HEK293 (cell line): ENCODE measurements at regions not wholly inside any gene's neighbourhood (a gene's known extent, or its start where the extent isn't known, plus 50 kb on each side); places are given as distances from the start of the nearest gene placed in this dataset.
A peak's percentile ranks its signal among the peaks of the same experiment; 100 is the strongest.

Source experiments
- CTCF ChIA-PET: fragments of 350-600 bp; formaldehyde crosslinking; extraction: SDS; loops from one replicate; lab custom pipeline; 2021; ENCODE audit warnings: antibody characterized with exemption; lab: Yijun Ruan, JAX
- POLR2A ChIA-PET: fragments of 300-600 bp; formaldehyde crosslinking; extraction: SDS; loops from one replicate; lab custom pipeline; 2020; ENCODE audit warnings: antibody characterized with exemption, inconsistent platforms; lab: Yijun Ruan, JAX
- H3K27ac ChIP-seq: fragments of 200-500 bp; sonication (Bioruptor generic); 2 replicates; pipeline ENCODE4 v1.5.1; 2014; ENCODE audit warnings: low read depth, low read length, control low read depth, inconsistent platforms; ENCODE audit errors: extremely low read depth
- H3K36me3 ChIP-seq, 2 experiments: fragments of 200-500 bp in 1 of 2; sonication (Bioruptor generic) in 1 of 2; 1 replicate in 1 of 2; 2 replicates in 1 of 2; pipeline ENCODE4 v1.5.1; 2014 to 2017; ENCODE audit warnings: inconsistent platforms in 2 of 2, low read length in 2 of 2; ENCODE audit not compliant: control insufficient read depth in 2 of 2, insufficient read depth in 1 of 2
- H3K4me1 ChIP-seq: fragments of 200-500 bp; sonication (Bioruptor generic); 2 replicates; pipeline ENCODE4 v1.5.1; 2014; ENCODE audit warnings: mild to moderate bottlenecking, low read length, inconsistent platforms; ENCODE audit not compliant: control insufficient read depth, insufficient read depth
- H3K4me3 ChIP-seq: 2 replicates; pipeline ENCODE4 v1.5.1; 2011; ENCODE audit warnings: low read depth, mild to moderate bottlenecking, control low read depth, low read length, moderate library complexity
- H3K9me3 ChIP-seq: fragments of 200-500 bp; sonication (Bioruptor generic); 2 replicates; pipeline ENCODE4 v1.5.1; 2014; ENCODE audit warnings: low read depth, low read length, inconsistent platforms; ENCODE audit not compliant: control insufficient read depth, insufficient read depth
- KLF7 ChIP-seq: fragments of 450-650 bp; formaldehyde crosslinking; IDR thresholded peaks from 2 replicates; pipeline ENCODE4 v1.5.1; 2016; ENCODE audit warnings: missing biosample characterization, missing genetic modification characterization, borderline replicate concordance
- MEIS1 ChIP-seq: sonication (generic); formaldehyde crosslinking; IDR thresholded peaks from 2 replicates; pipeline ENCODE4 v1.8.1; 2022; ENCODE audit warnings: missing genetic modification reagents, mild to moderate bottlenecking, borderline replicate concordance
- OVOL3 ChIP-seq: fragments of 450-650 bp; formaldehyde crosslinking; IDR thresholded peaks from 2 replicates; pipeline ENCODE4 v1.5.1; 2016; ENCODE audit warnings: missing biosample characterization, missing genetic modification characterization
- SCRT2 ChIP-seq: fragments of 450-650 bp; formaldehyde crosslinking; IDR thresholded peaks from 2 replicates; pipeline ENCODE4 v1.5.1; 2016; ENCODE audit warnings: missing biosample characterization, missing genetic modification characterization
- SETDB1 ChIP-seq: IDR thresholded peaks from one replicate; pipeline ENCODE4 v1.6.1; 2017; ENCODE audit warnings: mild to moderate bottlenecking, low read length, moderate library complexity, mixed read lengths; ENCODE audit not compliant: insufficient read length
- TCF7L2 ChIP-seq: IDR thresholded peaks from 2 replicates; pipeline ENCODE4 v1.6.1; 2011; ENCODE audit warnings: low read depth, mild to moderate bottlenecking, inconsistent platforms, low read length, moderate library complexity, borderline replicate concordance
- TRIM28 ChIP-seq: IDR thresholded peaks from 2 replicates; pipeline ENCODE4 v1.6.1; 2011; ENCODE audit warnings: low read length, control low read depth, borderline replicate concordance
- YY2 ChIP-seq: fragments of 450-650 bp; formaldehyde crosslinking; IDR thresholded peaks from 2 replicates; pipeline ENCODE4 v1.5.1; 2016; ENCODE audit warnings: missing biosample characterization, missing genetic modification characterization
- ZBTB21 ChIP-seq: fragments of 450-650 bp; formaldehyde crosslinking; IDR thresholded peaks from 2 replicates; pipeline ENCODE4 v1.5.1; 2017; ENCODE audit warnings: missing biosample characterization, missing genetic modification characterization
- ZFHX2 ChIP-seq: fragments of 450-650 bp; formaldehyde crosslinking; conservative IDR thresholded peaks from 2 replicates; pipeline ENCODE4 v1.5.1; 2016; ENCODE audit warnings: missing biosample characterization, missing genetic modification characterization
- ZFP37 ChIP-seq: fragments of 450-650 bp; formaldehyde crosslinking; IDR thresholded peaks from 2 replicates; pipeline ENCODE4 v1.5.1; 2016; ENCODE audit warnings: missing biosample characterization, missing genetic modification characterization
- ZIC2 ChIP-seq: fragments of 450-650 bp; formaldehyde crosslinking; IDR thresholded peaks from 2 replicates; pipeline ENCODE4 v1.5.1; 2016; ENCODE audit warnings: missing biosample characterization, missing genetic modification characterization
- ZNF112 ChIP-seq: fragments of 450-650 bp; formaldehyde crosslinking; IDR thresholded peaks from 2 replicates; pipeline ENCODE4 v1.5.0; 2017; ENCODE audit warnings: missing biosample characterization, missing genetic modification characterization
- ZNF132 ChIP-seq: fragments of 450-650 bp; formaldehyde crosslinking; IDR thresholded peaks from 2 replicates; pipeline ENCODE4 v1.5.1; 2017; ENCODE audit warnings: missing biosample characterization, missing genetic modification characterization, borderline replicate concordance
- ZNF202 ChIP-seq: fragments of 450-650 bp; formaldehyde crosslinking; IDR thresholded peaks from 2 replicates; pipeline ENCODE4 v1.5.1; 2016; ENCODE audit warnings: missing biosample characterization, missing genetic modification characterization, borderline replicate concordance
- ZNF391 ChIP-seq: fragments of 450-650 bp; formaldehyde crosslinking; IDR thresholded peaks from 2 replicates; pipeline ENCODE4 v1.5.1; 2016; ENCODE audit warnings: low read depth, missing biosample characterization, missing genetic modification characterization, borderline replicate concordance
- ZNF426 ChIP-seq: fragments of 450-650 bp; formaldehyde crosslinking; IDR thresholded peaks from 2 replicates; pipeline ENCODE4 v1.5.1; 2017; ENCODE audit warnings: missing biosample characterization, missing genetic modification characterization, mild to moderate bottlenecking, inconsistent platforms, moderate library complexity
- ZNF654 ChIP-seq: fragments of 450-650 bp; formaldehyde crosslinking; IDR thresholded peaks from 2 replicates; pipeline ENCODE4 v1.5.1; 2016; ENCODE audit warnings: low read depth, missing biosample characterization, missing genetic modification characterization
- ZNF830 ChIP-seq: fragments of 450-650 bp; IDR thresholded peaks from 2 replicates; pipeline ENCODE4 v1.5.0; 2018; ENCODE audit warnings: missing biosample characterization, missing genetic modification characterization, low read depth, mild to moderate bottlenecking, moderate library complexity
- TF ChIP-seq, protein P1 (sequence below): fragments of 450-650 bp; formaldehyde crosslinking; IDR thresholded peaks from 2 replicates; pipeline ENCODE4 v1.5.1; 2016; ENCODE audit warnings: missing biosample characterization, missing genetic modification characterization
- TF ChIP-seq, protein P2 (sequence below): fragments of 450-650 bp; formaldehyde crosslinking; IDR thresholded peaks from 2 replicates; pipeline ENCODE4 v1.5.1; 2016; ENCODE audit warnings: missing biosample characterization, missing genetic modification characterization
- TF ChIP-seq, protein P3 (sequence below): fragments of 450-650 bp; formaldehyde crosslinking; IDR thresholded peaks from 2 replicates; pipeline ENCODE4 v1.5.1; 2016; ENCODE audit warnings: missing biosample characterization, missing genetic modification characterization

DNA sequence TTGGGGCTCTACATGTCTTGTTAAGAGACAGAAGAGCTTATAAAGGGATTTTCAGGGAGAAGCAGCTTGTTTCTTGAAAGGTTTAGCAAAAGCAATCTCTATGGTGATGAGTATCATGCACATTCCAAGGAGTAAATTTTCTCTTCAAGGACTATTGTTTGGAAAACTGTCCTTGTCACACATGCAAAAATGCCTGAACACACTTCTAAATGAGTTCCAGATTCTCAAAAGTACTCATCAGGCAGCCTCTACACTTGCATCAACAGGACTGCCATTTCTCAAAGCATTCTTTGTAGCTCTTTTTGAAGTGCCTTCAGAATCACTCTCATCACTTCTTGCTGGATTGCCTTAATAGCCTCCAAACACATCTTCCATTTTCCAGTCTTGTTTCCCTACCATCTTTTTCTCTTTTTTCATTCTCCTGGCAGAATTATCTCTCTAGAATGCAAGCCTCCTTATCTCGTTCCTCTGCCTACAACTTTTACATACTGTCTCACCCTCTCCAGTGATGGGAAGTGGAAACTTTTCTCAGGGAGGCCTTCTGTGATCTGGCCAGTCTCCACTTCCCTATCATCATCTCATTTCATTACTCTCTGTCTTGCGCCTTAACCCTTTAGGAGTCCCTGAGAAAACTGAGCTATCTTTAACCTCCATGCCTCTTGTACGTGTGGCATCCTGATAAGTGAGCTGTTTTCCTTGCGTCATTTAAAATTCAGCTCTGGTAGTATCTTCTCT, 631.5 kb upstream of the TLE4 start:
- Histone ChIP-seq H3K4me1 (no peaks in the 10 kb centered on the region), H3K9me3 (no peaks in the 10 kb centered on the region), H3K36me3 (no peaks in the 10 kb centered on the region), H3K27ac (no peak overlapping the region), H3K4me3 (no peak overlapping the region)
- TF ChIP-seq ZFHX2 (tag by site-specific recombination) (no peak), KLF7 (tag by site-specific recombination) (no peak), ZNF830 (tag by site-specific recombination) (no peak), ZFP37 (no peak)
- TF ChIP-seq, protein P1, sequence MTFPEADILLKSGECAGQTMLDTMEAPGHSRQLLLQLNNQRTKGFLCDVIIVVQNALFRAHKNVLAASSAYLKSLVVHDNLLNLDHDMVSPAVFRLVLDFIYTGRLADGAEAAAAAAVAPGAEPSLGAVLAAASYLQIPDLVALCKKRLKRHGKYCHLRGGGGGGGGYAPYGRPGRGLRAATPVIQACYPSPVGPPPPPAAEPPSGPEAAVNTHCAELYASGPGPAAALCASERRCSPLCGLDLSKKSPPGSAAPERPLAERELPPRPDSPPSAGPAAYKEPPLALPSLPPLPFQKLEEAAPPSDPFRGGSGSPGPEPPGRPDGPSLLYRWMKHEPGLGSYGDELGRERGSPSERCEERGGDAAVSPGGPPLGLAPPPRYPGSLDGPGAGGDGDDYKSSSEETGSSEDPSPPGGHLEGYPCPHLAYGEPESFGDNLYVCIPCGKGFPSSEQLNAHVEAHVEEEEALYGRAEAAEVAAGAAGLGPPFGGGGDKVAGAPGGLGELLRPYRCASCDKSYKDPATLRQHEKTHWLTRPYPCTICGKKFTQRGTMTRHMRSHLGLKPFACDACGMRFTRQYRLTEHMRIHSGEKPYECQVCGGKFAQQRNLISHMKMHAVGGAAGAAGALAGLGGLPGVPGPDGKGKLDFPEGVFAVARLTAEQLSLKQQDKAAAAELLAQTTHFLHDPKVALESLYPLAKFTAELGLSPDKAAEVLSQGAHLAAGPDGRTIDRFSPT (tag by site-specific recombination): no peak
- CTCF ChIA-PET: no interaction called here
- POLR2A ChIA-PET: no interaction called here

DNA sequence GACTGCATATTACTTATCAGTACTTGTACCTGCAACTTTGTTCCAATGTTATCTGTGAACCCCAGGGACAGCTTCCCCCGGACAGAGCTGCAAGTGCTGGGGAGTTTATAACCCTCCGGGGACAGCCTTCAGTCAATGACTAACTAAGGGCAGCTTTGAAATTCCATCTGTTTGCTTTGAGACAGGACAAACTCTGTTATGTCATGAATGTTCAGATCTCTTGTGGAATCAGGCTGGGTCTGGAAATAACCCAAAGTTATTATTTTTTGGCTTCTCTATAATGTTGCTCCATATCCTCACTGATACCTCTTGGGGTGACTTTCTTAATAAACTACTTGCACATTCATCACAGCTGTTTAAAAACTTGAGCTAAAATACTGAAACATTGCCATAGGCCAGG, 617.5 kb upstream of the TLE4 start:
- Histone ChIP-seq H3K9me3 (no peaks in the 10 kb centered on the region), H3K4me1 (no peaks in the 10 kb centered on the region), H3K36me3 (no peaks in the 10 kb centered on the region), H3K4me3 (no peak overlapping the region), H3K27ac (no peak overlapping the region)
- TF ChIP-seq ZNF654 (tag by site-specific recombination) (no peak), ZBTB21 (tag by site-specific recombination) (no peak)
- POLR2A ChIA-PET: no interaction called here
- CTCF ChIA-PET: no interaction called here

DNA sequence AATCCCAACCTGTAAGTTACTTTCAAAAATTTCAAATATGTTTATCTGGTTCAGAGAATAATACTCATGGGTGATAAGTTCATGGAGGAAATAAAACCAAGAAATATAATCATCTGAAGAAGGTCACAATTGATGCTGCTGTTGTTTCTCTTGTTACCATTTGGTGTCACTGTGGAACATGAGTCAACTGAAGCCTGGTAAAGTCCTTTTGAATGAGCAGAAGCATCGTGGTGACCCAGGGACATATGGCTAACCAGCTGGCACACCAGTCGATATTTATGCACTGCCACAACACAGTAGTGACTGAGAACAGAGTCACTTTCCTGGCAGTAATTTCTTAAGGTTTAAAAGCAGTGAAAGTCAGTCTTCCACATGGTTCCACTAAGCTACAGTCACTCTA, 612.9 kb upstream of the TLE4 start:
- no peaks in the 10 kb centered on the region; the same call in 1 of the 2 replicates for H3K9me3 ChIP-seq
- CTCF ChIA-PET: interaction anchor here (0.6 to 1.7 kb wide), 3 partner anchors 11 to 1954 kb away, joined by 3 to 6 read pairs (median 4); no protein-coding TSS in a partner anchor
- TF ChIP-seq SETDB1: peak; percentile 72
- TF ChIP-seq ZNF426 (tag by site-specific recombination): no peak
- peak; percentile 14; the same call in 1 of the 2 replicates for TF ChIP-seq TRIM28
- TF ChIP-seq, all 188 proteins: peak for 2
- H3K4me1 ChIP-seq: no peaks in the 10 kb centered on the region
- no peak overlapping the region for H3K4me3 ChIP-seq
- no peaks in the 10 kb centered on the region for H3K36me3 ChIP-seq
- no peak overlapping the region for H3K27ac ChIP-seq
- POLR2A ChIA-PET: no interaction called here

DNA sequence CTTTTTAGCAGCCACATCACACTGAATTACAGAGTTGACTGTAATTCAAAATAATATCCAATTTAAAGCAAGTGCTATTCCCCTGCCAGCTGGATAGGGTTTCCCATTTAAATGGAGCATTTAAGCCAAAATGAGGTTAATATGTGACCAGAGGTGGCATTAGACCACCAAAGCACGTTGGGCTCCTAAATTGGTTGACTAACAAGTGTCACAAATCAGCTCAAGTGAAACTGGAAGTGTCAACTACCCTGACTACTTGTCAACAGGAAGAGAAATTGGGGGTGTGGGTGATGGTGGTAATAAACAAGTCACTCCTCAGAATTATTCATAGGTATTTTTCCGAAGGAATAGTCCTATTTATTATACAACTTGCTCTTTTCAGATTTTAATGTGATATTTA, 609.6 kb upstream of the TLE4 start:
- POLR2A ChIA-PET: no interaction called here
- H3K9me3 ChIP-seq: no peaks in the 10 kb centered on the region; the same call in 1 of the 2 replicates
- H3K4me1 ChIP-seq: no peaks in the 10 kb centered on the region
- H3K36me3 ChIP-seq: no peaks in the 10 kb centered on the region
- H3K4me3 ChIP-seq: no peak overlapping the region
- CTCF ChIA-PET: interaction anchor here (0.7 kb wide), 1 partner anchor 84 kb away, joined by 3 read pairs; no protein-coding TSS in a partner anchor
- H3K27ac ChIP-seq: no peak overlapping the region
- TF ChIP-seq ZNF112 (no peak), OVOL3 (tag by site-specific recombination) (no peak), ZNF202 (tag by site-specific recombination) (no peak), MEIS1 (no peak), ZNF830 (tag by site-specific recombination) (no peak), ZIC2 (tag by site-specific recombination) (no peak), ZNF132 (tag by site-specific recombination) (no peak), YY2 (tag by site-specific recombination) (no peak), ZNF391 (no peak), TCF7L2 (no peak), SCRT2 (tag by site-specific recombination) (no peak)
- TF ChIP-seq, protein P2, sequence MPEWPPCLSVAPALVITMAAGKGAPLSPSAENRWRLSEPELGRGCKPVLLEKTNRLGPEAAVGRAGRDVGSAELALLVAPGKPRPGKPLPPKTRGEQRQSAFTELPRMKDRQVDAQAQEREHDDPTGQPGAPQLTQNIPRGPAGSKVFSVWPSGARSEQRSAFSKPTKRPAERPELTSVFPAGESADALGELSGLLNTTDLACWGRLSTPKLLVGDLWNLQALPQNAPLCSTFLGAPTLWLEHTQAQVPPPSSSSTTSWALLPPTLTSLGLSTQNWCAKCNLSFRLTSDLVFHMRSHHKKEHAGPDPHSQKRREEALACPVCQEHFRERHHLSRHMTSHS (tag by site-specific recombination): no peak
- TF ChIP-seq, protein P3, sequence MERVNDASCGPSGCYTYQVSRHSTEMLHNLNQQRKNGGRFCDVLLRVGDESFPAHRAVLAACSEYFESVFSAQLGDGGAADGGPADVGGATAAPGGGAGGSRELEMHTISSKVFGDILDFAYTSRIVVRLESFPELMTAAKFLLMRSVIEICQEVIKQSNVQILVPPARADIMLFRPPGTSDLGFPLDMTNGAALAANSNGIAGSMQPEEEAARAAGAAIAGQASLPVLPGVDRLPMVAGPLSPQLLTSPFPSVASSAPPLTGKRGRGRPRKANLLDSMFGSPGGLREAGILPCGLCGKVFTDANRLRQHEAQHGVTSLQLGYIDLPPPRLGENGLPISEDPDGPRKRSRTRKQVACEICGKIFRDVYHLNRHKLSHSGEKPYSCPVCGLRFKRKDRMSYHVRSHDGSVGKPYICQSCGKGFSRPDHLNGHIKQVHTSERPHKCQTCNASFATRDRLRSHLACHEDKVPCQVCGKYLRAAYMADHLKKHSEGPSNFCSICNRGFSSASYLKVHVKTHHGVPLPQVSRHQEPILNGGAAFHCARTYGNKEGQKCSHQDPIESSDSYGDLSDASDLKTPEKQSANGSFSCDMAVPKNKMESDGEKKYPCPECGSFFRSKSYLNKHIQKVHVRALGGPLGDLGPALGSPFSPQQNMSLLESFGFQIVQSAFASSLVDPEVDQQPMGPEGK (tag by site-specific recombination): no peak
